GM18499 (cell line): ENCODE measurements at regions not wholly inside any gene's neighbourhood (a gene's known extent, or its start where the extent isn't known, plus 50 kb on each side); places are given as distances from the start of the nearest gene placed in this dataset.

Source experiments
- ATAC-seq: cut with Tn5 transposase; IDR thresholded peaks from one replicate; pipeline ENCODE4 v1.9.1; 2021; ENCODE audit warnings: moderate number of reproducible peaks; ENCODE audit not compliant: insufficient read depth, unreplicated experiment

- no peak for ATAC-seq
These were observed 205.7 kb downstream of the UACA start for GRCh38 chr15:70557521-70558258.

GRCh38 chr15:70556779-70557178 is 206.6 kb downstream of the UACA start:
- no peak for ATAC-seq

- no peak for ATAC-seq
These were observed 207.1 kb downstream of the UACA start for GRCh38 chr15:70556151-70556741.

DNA sequence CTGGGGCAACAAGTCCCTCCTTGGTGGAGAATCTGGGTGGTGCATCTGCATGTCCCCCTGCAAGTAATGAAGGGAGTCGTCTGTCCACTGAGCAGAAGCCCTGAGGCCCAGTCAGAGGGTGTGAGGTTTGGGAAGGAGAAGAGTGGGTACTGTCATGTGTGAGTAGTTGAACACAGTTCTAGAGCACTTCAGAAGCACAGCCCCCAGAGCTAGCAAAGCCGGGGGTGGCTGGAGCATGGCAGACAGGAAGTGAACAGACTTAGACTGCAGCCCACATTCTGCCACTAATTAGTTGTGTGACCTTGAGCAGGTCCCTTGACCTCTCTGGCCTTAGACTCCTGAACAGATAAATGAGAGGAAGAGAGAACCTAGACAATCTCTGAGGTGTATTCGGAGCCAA is 207.6 kb downstream of the UACA start:
- ATAC-seq: no peak

DNA sequence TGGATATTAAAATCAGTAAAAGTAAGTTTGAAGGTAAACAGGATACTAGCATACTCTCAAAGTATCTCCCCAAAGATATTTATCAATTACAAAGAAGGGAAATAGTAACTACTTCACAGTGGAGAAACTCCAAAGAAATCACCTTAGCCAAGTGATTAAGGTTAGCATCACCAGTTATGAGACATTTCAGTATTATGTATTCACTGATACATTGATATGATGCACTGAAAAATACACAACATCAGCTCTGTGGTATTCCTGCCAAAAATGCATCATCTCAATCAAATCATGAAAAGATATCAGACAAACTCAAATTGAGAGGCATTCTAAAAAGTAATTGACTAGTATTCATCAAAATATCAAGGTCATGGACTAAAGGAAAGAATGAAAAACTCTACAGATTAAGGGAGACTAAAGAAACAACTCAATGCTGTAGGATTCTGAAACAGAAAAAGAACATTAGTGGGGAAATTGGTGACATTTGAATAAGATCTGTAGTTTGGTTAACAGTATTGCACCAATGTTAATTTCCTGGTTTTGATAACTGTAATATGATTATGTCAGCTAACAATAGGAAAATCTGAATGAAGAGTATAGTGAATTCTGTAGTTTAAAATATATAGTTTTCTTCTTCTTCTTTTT is 215.4 kb downstream of the UACA start:
- no peak for ATAC-seq

GRCh38 chr15:70545526-70545925 is 217.8 kb downstream of the UACA start:
- no peak for ATAC-seq

GRCh38 chr15:70541511-70541910 is 221.8 kb downstream of the UACA start:
- no peak for ATAC-seq

DNA sequence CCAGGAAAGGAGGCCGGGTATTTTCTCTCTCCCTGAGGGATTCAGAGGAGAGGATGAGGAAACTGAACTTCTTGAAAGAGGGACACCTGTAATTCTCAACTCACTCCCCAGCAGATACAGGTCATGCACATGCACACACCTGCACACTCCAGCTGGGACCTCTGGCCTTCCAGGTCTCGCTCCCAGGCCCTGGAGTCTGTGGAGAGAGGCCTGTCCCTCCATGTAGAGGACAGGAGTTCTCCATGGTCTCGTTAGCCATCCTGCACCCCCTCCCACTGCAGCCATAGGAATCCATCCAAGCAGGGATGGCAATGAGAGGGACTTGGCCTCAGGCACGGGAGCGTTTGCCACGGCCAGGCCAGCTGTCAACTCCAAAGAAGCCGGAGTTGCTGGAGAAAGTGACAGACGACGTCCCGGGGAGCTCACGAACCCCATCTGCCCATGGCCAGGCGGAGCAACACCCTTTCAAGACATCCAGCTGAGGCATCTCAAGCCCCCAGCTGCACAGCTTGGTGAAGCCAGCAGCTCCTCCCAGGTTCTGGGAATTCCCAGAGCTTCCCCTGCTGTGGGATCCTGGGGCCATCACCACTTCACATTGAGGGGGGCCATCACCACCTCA is 223.3 kb downstream of the UACA start:
- no peak for ATAC-seq

DNA sequence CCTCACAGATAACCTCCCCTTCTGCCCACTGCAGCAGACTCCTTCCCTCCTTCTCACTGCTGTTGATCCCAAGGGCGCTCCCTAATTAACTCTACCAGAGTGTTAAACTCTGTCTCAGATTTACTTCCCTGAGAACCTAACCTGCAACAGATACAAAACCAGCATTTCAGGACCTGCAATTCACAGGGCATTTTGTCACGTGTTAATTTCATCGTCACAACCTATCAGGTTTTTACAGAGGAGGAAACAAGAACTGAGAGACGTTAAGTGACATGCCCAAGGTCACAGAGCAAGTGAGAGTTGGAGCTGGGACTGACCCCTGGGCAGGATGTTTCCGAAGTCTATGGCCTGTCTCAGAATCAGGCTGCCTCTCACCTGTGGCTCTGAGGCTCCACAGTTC is 223.9 kb downstream of the UACA start:
- ATAC-seq: no peak

DNA sequence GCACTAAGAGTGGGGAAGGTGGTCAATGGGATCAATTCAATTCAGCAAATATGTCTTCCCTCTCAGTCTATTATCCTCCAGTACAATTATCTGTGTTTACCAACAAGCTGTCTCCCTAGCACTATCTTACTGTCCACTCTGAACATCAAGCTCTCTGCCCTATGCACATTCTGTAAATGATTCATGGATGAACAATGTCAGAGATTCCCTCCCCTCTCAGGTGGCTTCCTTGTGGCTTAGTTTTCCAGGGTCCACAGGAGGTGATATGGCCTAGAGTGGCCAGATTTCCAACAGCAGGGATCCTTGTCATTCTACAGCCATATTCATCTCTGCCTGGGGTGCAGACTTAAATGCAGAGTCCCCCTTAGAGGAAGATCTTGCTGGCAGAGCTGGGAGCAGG is 225.1 kb downstream of the UACA start:
- ATAC-seq: no peak

DNA sequence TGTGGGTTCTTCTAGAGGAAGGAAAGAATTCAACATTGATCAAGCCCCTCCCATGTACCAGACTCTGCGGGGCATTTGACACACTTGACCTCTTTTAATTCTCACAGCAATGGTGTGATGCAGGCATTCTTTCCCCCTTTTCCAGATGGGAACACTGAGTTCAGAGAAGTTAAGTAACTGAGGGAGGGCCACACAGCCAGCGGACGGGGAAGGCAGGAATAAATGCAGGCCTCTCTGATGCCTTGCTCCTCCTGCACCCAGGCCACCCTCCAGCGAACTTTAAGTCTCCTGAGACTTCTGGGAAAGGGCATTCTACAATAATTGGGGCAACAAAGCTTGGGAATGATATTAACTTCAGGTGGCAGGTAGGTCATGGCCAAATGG is 227.4 kb downstream of the UACA start:
- no peak for ATAC-seq

GRCh38 chr15:70535071-70535954 is 228.0 kb downstream of the UACA start:
- ATAC-seq: no peak

DNA sequence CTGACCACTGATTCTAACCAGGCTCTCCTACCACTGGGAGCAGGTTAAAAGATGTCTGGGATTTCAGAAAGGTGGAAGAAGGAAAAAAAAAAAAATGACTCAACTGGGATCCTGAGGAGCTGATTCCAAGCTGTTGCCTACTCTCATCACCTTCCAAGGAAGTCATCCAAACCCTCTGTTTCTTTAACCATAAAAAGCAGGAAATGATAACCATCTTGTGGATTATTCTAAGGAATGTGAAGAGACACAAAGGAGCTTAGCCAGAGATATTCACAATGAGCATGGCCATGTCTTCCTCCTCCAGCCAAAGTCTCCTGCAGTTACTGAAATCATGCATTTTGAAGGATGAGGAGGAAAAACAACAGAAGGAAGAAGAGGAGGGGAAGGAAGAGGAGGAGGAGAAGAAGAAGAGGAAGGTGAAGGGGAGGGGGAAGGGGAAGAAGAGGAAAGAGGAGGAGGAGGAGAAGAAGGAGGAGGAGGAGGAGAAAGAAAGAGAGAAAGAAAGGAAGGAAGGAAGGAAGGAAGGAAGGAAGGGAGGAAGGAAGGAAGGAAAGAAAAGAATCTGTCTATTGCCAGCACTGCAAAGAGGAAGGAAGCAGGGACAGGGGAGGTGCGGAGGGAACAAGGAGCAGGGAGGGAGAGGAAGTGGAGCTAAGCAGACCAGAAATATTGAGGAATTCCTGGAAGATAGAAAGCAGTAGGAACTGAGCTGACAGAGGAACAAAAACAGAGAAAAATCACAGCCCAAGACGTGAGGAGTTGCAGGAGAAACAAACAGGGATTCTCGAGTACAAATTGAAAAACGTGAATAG is 229.2 kb downstream of the UACA start:
- ATAC-seq: no peak

DNA sequence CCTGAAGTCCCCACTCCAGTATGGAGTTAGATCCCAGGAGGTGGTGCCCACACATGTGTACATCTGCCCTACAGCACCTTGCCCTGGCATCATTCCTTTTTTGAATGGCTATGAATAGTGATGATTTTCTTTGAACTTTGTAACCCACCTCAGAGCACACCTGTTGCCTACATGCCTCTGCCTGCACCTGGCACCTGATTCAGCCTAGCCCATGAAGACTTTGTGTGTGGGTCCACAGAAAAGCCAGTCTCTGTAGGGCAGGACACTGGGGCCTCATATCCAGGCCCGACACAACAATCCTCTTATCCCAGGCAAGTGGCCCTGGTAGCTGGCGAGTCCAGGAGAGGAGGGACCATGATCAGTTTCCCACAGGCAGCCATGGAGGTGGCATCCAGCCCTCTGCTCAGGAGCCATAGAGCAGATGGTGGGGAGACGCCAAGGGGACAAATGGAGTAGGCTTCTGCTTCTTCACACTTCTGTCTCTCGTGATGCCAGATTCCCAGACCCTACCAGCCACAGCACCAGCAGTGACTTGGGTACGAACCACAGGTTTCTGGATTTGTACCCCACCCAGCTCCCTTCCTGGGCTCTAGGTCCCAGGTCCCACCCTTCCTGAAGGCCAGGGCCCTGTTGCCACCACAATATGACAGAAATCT is 230.7 kb downstream of the UACA start:
- ATAC-seq: no peak

- ATAC-seq: no peak
These were observed 231.8 kb downstream of the UACA start for GRCh38 chr15:70531576-70531975.

DNA sequence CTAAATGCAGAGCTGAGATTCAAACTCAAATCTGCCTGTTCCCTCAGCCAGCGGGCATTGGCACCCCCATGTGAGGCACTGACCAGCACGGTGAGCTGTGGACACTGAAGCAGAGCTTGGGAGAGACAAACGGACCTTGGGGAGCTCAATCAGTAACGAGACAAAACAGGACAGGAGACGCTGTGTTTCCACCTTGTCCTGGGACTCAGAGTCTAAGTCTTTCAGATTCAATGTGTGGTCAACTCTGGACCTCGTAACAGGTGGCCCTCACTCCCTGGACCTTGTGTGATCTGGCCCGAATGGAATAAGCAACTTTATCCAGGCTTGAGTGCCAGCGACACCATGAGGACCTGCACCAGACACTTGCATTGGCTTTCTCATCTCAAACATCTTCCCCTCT is 232.5 kb downstream of the UACA start:
- ATAC-seq: no peak

DNA sequence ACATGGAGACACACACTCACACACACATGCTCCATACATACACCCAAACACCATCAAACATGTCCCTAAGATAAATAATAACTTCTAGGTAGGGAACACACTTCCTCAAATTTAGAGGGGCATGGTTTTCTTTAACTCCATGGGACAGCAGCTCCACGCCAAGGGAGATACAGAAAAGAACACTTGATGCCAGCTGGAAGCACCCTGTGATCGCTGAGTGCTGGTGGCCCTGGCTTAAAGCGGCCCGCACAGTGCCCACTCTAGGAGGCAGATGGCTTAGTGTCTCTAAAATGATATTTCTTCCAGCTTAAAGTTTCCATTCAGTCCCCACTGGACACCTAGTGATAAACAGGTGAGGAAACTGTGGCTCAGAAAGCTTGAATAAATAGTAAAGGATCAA is 232.9 kb downstream of the UACA start:
- no peak for ATAC-seq

GRCh38 chr15:70530017-70530499 is 233.3 kb downstream of the UACA start:
- ATAC-seq: no peak

DNA sequence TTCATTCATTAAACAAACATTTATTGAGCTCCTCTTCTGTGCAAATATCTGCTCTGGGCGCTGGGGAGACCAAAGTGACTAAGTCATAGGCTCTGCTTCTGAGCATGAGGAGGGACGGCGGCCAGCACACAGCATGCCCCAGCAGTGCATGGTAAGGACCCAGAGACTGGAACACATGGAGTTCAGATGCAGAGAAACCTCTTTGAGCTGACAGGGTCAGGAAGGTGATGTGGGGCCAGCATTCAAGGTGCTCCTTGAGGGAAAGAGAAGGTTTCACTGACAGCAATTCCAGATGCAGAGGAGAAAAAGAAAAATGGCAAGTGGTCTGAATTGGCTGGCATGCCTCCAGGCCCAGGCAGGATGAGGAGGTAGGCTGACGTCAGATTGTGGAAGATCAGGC is 234.5 kb downstream of the UACA start:
- ATAC-seq: no peak
